ENCODE measurements at regions not wholly inside any gene's neighbourhood (a gene's known extent, or its start where the extent isn't known, plus 50 kb on each side); places are given as distances from the start of the nearest gene placed in this dataset.

- TF ChIP-seq CTCF (IDR thresholded peaks at IDR 0.05; ENCODE audit: borderline replicate concordance, extremely low read depth, low read length, poor library complexity, severe bottlenecking) (no peak), EZH2 (IDR thresholded peaks at IDR 0.05; ENCODE audit: borderline replicate concordance, low read depth, low read length, severe bottlenecking) (no peak)
Observed at GRCh38 chr18:56096861-56097260, 508.9 kb upstream of the TCF4 start.
